Cerebellar cortex (tissue), 1 donor: ENCODE measurements at regions not wholly inside any gene's neighbourhood (a gene's known extent, or its start where the extent isn't known, plus 50 kb on each side); places are given as distances from the start of the nearest gene placed in this dataset.
"Not testable (repeated sequence)": the region's sequence is repeated elsewhere in the genome, so short reads cannot be mapped to it uniquely, and the experiment has no call there.

ENCODE experiments used
- DNase-seq: peaks from one replicate; pipeline ENCODE4 v3.0.0-alpha.2; 2015; ENCODE audit warnings: low spot score

DNA sequence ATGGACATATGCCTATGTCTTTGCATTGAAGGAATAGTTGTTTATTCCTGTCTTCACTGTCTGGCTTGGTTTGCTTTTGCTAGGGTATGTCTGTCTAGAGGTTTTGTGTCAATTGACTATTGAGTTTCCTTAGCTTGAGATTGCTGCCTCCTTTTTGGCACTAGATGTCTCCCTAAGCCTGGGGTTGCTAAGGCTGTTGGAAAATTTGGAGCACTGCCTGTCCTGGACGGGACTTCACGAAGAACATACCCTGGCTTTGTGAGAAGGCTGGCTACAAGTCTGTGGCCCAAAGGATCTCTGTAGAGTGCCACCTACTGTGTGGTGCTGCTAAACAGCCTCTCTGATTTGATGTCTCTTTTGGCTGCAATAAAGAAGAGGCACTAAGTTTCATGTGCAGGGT lies 183.8 kb upstream of the NUDT10 start:
- DNase-seq = peak; percentile 42

DNA sequence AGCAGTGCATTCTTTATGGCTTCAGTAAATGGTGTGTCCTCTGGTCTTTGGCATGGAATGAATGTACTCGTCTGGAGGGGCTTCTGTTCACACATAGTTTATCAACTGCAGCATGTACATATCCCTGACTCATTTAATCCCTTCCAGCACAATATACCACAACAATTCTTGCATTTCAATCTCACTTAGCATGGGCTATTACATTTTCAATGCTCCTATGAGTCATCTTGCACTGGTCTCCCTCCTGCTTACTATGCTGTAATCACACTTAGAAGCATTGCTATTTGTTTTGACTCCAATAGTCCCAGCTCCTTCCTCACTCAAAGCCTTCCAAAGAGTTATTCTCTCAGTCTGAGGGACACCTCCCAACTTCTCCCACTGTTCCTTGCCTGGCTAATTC lies 180.9 kb upstream of the NUDT10 start:
- no peak for DNase-seq

GRCh38 chrX:51155157-51155556 lies 177.5 kb upstream of the NUDT10 start:
- DNase-seq = no peak

GRCh38 chrX:51155566-51155965 lies 177.1 kb upstream of the NUDT10 start:
- no peak for DNase-seq

GRCh38 chrX:51158231-51158630 lies 174.4 kb upstream of the NUDT10 start:
- no peak for DNase-seq

GRCh38 chrX:51159378-51159777 lies 173.2 kb upstream of the NUDT10 start:
- DNase-seq = not testable (repeated sequence)

- DNase-seq = no peak
Measured at GRCh38 chrX:51163730-51164129, 168.9 kb upstream of the NUDT10 start.

DNA sequence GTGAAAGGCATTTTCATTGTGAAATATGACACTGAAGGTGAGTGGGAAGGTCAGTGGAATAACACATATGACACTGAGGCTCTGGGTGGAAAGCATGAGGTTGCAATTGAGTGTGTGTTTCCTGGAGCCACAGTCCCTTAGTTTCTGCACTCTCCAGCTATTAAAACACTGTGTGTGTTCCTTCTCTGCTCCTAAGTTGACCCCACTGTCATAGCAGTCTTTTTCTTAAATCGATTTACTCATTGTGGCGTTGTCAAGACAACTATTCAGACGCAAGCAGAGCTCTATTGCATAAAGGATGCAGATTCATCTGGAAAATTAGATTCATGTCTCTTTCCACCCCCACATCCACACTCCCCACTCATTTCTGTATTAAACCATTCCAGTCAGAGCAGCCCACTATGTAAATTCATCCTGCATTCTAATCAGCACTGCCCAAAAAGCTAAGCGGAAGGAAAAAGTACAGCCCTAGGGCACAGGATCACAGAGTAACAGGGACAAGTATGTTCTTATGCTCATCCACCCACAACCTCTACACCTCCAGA lies 154.2 kb upstream of the NUDT10 start:
- DNase-seq = not testable (repeated sequence)

- DNase-seq = not testable (repeated sequence)
Measured at GRCh38 chrX:51179805-51180204, 152.8 kb upstream of the NUDT10 start.

DNA sequence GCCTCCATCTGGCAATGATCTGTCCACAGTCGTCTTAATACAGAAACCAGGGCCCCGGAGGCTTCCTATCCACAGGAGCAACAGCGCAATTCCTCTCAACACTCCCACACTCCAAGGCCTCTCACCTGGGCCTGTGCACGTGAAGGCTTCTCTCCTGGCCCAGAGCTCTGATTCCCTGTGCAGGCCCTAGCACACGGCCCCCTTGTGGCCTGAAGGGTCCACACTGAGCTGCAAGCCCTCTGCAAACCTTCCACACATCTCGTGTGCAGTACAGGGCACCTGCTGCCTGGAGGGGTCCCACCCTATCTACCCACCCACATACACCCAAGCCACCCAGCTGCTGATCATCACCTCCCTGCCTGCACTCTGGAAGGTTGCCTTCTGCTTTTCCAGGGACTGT lies 150.1 kb upstream of the NUDT10 start:
- no peak for DNase-seq

DNA sequence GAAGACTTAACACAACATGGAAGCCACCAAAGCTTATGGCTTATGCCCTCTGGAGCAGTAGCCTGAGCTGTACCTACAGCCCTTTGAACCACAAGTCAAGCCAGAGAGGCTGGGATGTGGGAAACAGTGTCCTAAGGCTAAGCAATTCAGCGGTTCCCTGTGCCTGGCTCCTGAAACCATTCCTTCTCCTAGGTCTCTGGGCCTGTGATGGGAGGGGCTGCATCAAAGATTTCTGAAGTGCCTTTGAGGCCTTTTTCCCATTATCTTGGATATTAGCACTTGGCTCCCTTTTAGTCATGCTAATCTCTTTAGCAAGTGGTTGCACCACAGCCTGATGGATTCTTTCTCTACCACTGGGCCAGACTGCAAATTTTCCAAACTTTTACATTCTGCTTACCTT lies 140.5 kb upstream of the NUDT10 start:
- DNase-seq = no peak

- DNase-seq = peak; percentile 5
Measured at GRCh38 chrX:51215266-51215665, 117.4 kb upstream of the NUDT10 start.

GRCh38 chrX:51215856-51216255 lies 116.8 kb upstream of the NUDT10 start:
- no peak for DNase-seq

- no peak for DNase-seq
Measured at GRCh38 chrX:51242212-51242611, 90.4 kb upstream of the NUDT10 start.

DNA sequence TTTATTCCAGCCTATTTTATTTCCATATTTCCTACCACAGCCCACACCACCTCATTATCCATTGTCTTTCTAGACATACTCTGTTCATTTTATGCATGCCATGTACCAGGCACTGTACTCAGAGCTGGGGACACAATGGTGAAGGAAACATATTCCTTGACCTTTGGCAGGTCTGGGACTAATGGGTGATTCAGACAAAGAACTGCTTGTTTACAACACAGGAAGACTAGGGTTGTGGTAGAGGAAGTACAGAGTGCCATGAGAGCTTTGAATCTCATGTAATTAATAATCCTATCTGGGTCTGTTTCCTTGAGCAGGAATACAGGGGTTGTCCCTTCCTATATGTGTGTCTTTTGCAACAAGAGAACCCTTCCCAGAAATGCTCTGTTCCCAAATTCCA lies 75.1 kb upstream of the NUDT10 start:
- DNase-seq = no peak

DNA sequence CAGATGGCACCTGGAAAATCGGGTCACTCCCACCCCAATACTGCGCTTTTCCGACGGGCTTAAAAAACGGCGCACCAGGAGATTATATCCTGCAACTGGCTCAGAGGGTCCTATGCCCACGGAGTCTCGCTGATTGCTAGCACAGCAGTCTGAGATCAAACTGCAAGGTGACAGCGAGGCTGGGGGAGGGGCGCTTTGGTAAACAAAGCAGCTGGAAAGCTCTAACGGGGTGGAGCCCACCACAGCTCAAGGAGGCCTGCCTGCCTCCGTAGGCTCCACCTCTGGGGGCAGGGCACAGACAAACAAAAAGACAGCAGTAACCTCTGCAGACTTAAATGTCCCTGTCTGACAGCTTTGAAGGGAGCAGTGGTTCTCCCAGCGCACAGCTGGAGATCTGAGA lies 70.4 kb upstream of the NUDT10 start:
- DNase-seq = not testable (repeated sequence)

- no peak for DNase-seq
Measured at GRCh38 chrX:51272638-51273037, 60.0 kb upstream of the NUDT10 start.

DNA sequence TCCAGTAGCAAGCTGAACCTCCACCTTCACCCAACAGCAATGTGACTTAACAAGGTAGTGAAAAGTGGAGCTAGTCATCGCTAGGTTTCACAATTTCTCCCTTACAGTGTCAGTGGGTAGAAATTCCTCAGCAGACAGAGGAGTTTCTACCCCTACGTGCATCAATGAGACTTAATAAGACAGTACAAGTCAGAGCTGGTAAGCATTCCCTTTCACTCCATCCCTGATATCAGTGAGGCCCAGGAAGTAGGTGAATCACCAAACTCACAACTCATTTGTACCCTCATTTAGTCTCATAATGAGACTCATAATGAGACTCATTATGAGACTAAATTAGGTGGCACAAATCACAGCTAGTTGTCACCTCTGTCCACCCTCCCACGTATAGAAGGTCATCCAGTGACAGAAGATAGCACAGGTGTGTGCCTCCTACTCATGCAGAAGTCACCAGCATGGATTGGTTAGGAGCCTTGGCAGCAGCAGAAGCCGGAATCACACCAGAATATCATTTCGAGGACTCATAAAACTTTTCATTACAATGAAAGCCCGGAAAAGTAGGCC lies 50.8 kb upstream of the NUDT10 start:
- no peak for DNase-seq
